ENCODE measurements at regions not wholly inside any gene's neighbourhood (a gene's known extent, or its start where the extent isn't known, plus 50 kb on each side); places are given as distances from the start of the nearest gene placed in this dataset.

- FAIRE-seq (no peak), DNase-seq (ENCODE audit: low read depth in 1 of 2, low spot score in 1 of 2) (no peak), ATAC-seq (no peak)
- Histone ChIP-seq H3K4me3 (no peak overlapping the region), H3K4me2 (no peak overlapping the region), H3K9me3 (peaks cover 13% of the 10 kb centered on the region; the same call in 1 of the 3 replicates), H3K4me1 (no peaks in the 10 kb centered on the region), H3K27ac (no peak overlapping the region)
- CTCF ChIA-PET: interaction anchor here (1.0 to 1.2 kb wide), 2 partner anchors 24 to 232 kb away, joined by 3 read pairs; no protein-coding TSS in a partner anchor
- TF ChIP-seq SREBF2 (IDR thresholded peaks at IDR 0.05): no peak
- no peak for TF ChIP-seq ESRRA (IDR thresholded peaks at IDR 0.05; ENCODE audit: borderline replicate concordance, low read length)
- TF ChIP-seq CBX2 (IDR thresholded peaks at IDR 0.05; ENCODE audit: borderline replicate concordance, low read depth): no peak
- POLR2A ChIA-PET: no interaction called here
Observed at GRCh38 chr12:13509740-13510139, 313.2 kb downstream of the EMP1 start.

GRCh38 chr12:13505636-13506035 is 309.1 kb downstream of the EMP1 start:
- Histone ChIP-seq H3K9me3 (no peaks in the 10 kb centered on the region), H3K4me2 (no peak overlapping the region), H3K27ac (peak overlapping the region in 1 of 2 experiments; percentile 7; a peak in 1 of 6 replicates), H3K4me3 (no peak overlapping the region), H3K4me1 (peaks cover 4% of the 10 kb centered on the region; the same call in 1 of the 3 replicates)
- 79% methylated on average over 7 of the region's 7 CpGs for WGBS (ENCODE audit: missing lambda C conversion rate)
- no peak for FAIRE-seq
- POLR2A ChIA-PET: no interaction called here
- CTCF ChIA-PET: interaction anchor here (2.0 kb wide), 1 partner anchor 160 kb away, joined by 4 read pairs; no protein-coding TSS in a partner anchor
- no peak for ATAC-seq
- TF ChIP-seq MAFK (IDR thresholded peaks at IDR 0.05; ENCODE audit: partially characterized antibody) (peak; percentile 88), MYC (IDR thresholded peaks at IDR 0.05; ENCODE audit: borderline replicate concordance, low read length) (no peak), NFE2L2 (conservative IDR thresholded peaks at IDR 0.05; ENCODE audit: low read length) (peak; percentile 63; the same call in 1 of the 2 replicates)
- DNase-seq (ENCODE audit: low read depth in 1 of 2, low spot score in 1 of 2): no peak

GRCh38 chr12:13505224-13505623 is 308.7 kb downstream of the EMP1 start:
- POLR2A ChIA-PET: no interaction called here
- peaks cover 4% of the 10 kb centered on the region; the same call in 1 of the 3 replicates for H3K4me1 ChIP-seq
- no peak for ATAC-seq
- TF ChIP-seq SMC3 (IDR thresholded peaks at IDR 0.05) (no peak), FOSB (CRISPR knock-in tag; IDR thresholded peaks at IDR 0.05) (no peak), HOXB13 (CRISPR knock-in tag; IDR thresholded peaks at IDR 0.05; ENCODE audit: low read depth) (no peak), RAD21 (conservative IDR thresholded peaks at IDR 0.05 in 1 of 2, IDR thresholded peaks at IDR 0.05 in 1 of 2) (no peak), ELK1 (IDR thresholded peaks at IDR 0.05; ENCODE audit: low read depth, low read length) (no peak), POLR2A (IDR thresholded peaks at IDR 0.05; ENCODE audit: low read length) (no peak), HES2 (IDR thresholded peaks at IDR 0.05) (no peak), ZSCAN20 (CRISPR knock-in tag; IDR thresholded peaks at IDR 0.05) (no peak), NR3C1 (IDR thresholded peaks at IDR 0.05) (no peak), CBX2 (IDR thresholded peaks at IDR 0.05; ENCODE audit: borderline replicate concordance, low read depth) (no peak), RARB (CRISPR knock-in tag; IDR thresholded peaks at IDR 0.05) (no peak), ZFP36 (IDR thresholded peaks at IDR 0.05; ENCODE audit: borderline replicate concordance, partially characterized antibody) (no peak)
- no peaks in the 10 kb centered on the region for H3K9me3 ChIP-seq
- no peak overlapping the region for H3K4me2 ChIP-seq
- no peak for FAIRE-seq
- CTCF ChIA-PET: interaction anchor here (0.5 to 2.0 kb wide), 5 partner anchors 10 to 160 kb away, joined by 3 to 5 read pairs (median 3); no protein-coding TSS in a partner anchor
- no peak overlapping the region for H3K4me3 ChIP-seq
- peak overlapping the region in 1 of 2 experiments; percentile 7; a peak in 1 of 6 replicates for H3K27ac ChIP-seq
- DNase-seq (ENCODE audit: low read depth in 1 of 2, low spot score in 1 of 2): no peak

GRCh38 chr12:13504736-13505135 is 308.2 kb downstream of the EMP1 start:
- no peaks in the 10 kb centered on the region for H3K9me3 ChIP-seq
- CTCF ChIA-PET: interaction anchor here (0.5 to 2.0 kb wide), 7 partner anchors 10 to 159 kb away, joined by 3 to 5 read pairs (median 3); no protein-coding TSS in a partner anchor
- no peak overlapping the region for H3K4me3 ChIP-seq
- DNase-seq (ENCODE audit: low read depth in 1 of 2, low spot score in 1 of 2) (no peak), FAIRE-seq (no peak), ATAC-seq (no peak)
- H3K4me1 ChIP-seq: peaks cover 4% of the 10 kb centered on the region; the same call in 1 of the 3 replicates
- POLR2A ChIA-PET: no interaction called here
- 75% methylated on average over 5 of the region's 5 CpGs for WGBS (ENCODE audit: missing lambda C conversion rate)
- no peak overlapping the region for H3K4me2 ChIP-seq
- H3K27ac ChIP-seq: no peak overlapping the region; a peak in 1 of 6 replicates
- TF ChIP-seq NPAS2 (CRISPR knock-in tag; IDR thresholded peaks at IDR 0.05; ENCODE audit: borderline replicate concordance) (no peak), RCOR1 (IDR thresholded peaks at IDR 0.05; ENCODE audit: low read depth, low read length) (no peak), RNF2 (IDR thresholded peaks at IDR 0.05; ENCODE audit: borderline replicate concordance, low read depth) (no peak), BCL3 (IDR thresholded peaks at IDR 0.05) (no peak), EHF (CRISPR knock-in tag; IDR thresholded peaks at IDR 0.05) (no peak), ZC3H11A (IDR thresholded peaks at IDR 0.05) (no peak), HOXB13 (CRISPR knock-in tag; IDR thresholded peaks at IDR 0.05; ENCODE audit: low read depth) (no peak), USF2 (IDR thresholded peaks at IDR 0.05) (no peak), FOSL2 (IDR thresholded peaks at IDR 0.05) (no peak), FOSL2 (CRISPR knock-in tag; IDR thresholded peaks at IDR 0.05) (no peak), CHD4 (IDR thresholded peaks at IDR 0.05; ENCODE audit: borderline replicate concordance) (no peak), ZFP36 (IDR thresholded peaks at IDR 0.05; ENCODE audit: borderline replicate concordance, partially characterized antibody) (no peak), CTCF (IDR thresholded peaks at IDR 0.05) (no peak)

All from A549 (cell line).